Fibroblast of villous mesenchyme (primary cell): ENCODE measurements at regions not wholly inside any gene's neighbourhood (a gene's known extent, or its start where the extent isn't known, plus 50 kb on each side); places are given as distances from the start of the nearest gene placed in this dataset.
"Not testable (repeated sequence)": the region's sequence is repeated elsewhere in the genome, so short reads cannot be mapped to it uniquely, and the experiment has no call there.

Experiments
- DNase-seq: peaks from one replicate; pipeline ENCODE4 v3.0.0-alpha.2; 2010; ENCODE audit warnings: low read depth
- H3K4me3 ChIP-seq: 2 replicates; pipeline ENCODE4 v1.5.1; 2011; ENCODE audit warnings: low read depth, mild to moderate bottlenecking, low read length
- CTCF ChIP-seq: IDR thresholded peaks from 2 replicates; pipeline ENCODE4 v1.5.1; 2012; ENCODE audit warnings: low read depth, mild to moderate bottlenecking, low read length; ENCODE audit not compliant: insufficient read depth

GRCh38 chr1:60841116-60842046, 241.0 kb upstream of the NFIA start:
- DNase-seq, result no peak
- no peak for TF ChIP-seq CTCF
- no peak overlapping the region for H3K4me3 ChIP-seq

- not testable (repeated sequence) for DNase-seq, H3K4me3 ChIP-seq
Observed at GRCh38 chr1:60840476-60840875, 241.9 kb upstream of the NFIA start.

GRCh38 chr1:60835649-60836048, 246.7 kb upstream of the NFIA start:
- H3K4me3 ChIP-seq, result no peak overlapping the region
- no peak for TF ChIP-seq CTCF
- DNase-seq, result no peak

GRCh38 chr1:60833173-60833572, 249.2 kb upstream of the NFIA start:
- no peak for DNase-seq
- no peak for TF ChIP-seq CTCF
- no peak overlapping the region for H3K4me3 ChIP-seq

GRCh38 chr1:60832367-60832766, 250.0 kb upstream of the NFIA start:
- DNase-seq, result no peak
- TF ChIP-seq CTCF, result no peak
- no peak overlapping the region for H3K4me3 ChIP-seq

GRCh38 chr1:60831780-60832179, 250.6 kb upstream of the NFIA start:
- no peak overlapping the region for H3K4me3 ChIP-seq
- no peak for TF ChIP-seq CTCF

GRCh38 chr1:60828944-60829343, 253.4 kb upstream of the NFIA start:
- DNase-seq, result no peak
- H3K4me3 ChIP-seq, result no peak overlapping the region
- no peak for TF ChIP-seq CTCF

More at GRCh38 chr1:60831780-60832179, 250.6 kb upstream of the NFIA start:
- DNase-seq, result no peak
